ENCODE measurements at regions not wholly inside any gene's neighbourhood (a gene's known extent, or its start where the extent isn't known, plus 50 kb on each side); places are given as distances from the start of the nearest gene placed in this dataset.

DNA sequence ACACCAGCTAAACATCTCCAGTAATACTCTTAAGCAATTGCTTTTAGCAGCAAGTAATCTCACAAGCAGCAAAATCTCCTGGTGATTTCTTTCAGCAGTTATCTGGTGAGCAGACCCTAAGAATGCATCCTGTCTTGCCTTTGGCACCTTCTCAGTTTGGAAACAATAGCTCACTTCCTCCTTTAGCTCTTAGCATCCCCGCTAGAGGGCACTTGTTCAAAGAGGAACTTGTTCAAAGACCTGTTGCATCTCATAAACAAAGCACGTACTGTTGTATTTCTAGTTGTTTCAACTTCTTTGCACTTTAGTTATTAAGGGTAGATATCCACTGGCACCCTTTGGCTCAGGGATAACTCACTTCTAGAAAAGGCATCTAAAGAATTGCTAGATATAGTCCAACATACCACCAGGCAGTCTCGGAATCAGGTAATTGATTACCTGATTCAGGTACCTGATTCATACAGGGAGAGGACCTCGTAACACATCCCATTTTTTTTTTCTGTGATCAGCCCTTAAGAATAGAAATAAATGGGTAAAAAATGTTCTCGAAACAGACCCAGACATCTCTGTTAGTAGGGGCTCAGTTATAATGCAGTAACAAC lies 81.9 kb upstream of the QRFPR start:
- no peaks in the 10 kb centered on the region for H3K79me2 ChIP-seq (ENCODE audit: insufficient read depth, low read length)
- no peaks in the 10 kb centered on the region for H3K36me3 ChIP-seq (ENCODE audit: low read length)
- H3K27ac ChIP-seq (ENCODE audit: low read depth, low read length) = no peak overlapping the region
- H3F3A ChIP-seq (ENCODE audit: insufficient read depth) = no peaks in the 10 kb centered on the region
- no peaks in the 10 kb centered on the region for H4K20me1 ChIP-seq (ENCODE audit: low read depth, low read length)
- no peak overlapping the region for H2AFZ ChIP-seq (ENCODE audit: low read depth, low read length, severe bottlenecking)
- no peak overlapping the region for H3K9ac ChIP-seq (ENCODE audit: low read length)
- no peaks in the 10 kb centered on the region for H3K9me2 ChIP-seq (replicated peaks; ENCODE audit: insufficient read depth, low read length)
- TF ChIP-seq, protein P1, sequence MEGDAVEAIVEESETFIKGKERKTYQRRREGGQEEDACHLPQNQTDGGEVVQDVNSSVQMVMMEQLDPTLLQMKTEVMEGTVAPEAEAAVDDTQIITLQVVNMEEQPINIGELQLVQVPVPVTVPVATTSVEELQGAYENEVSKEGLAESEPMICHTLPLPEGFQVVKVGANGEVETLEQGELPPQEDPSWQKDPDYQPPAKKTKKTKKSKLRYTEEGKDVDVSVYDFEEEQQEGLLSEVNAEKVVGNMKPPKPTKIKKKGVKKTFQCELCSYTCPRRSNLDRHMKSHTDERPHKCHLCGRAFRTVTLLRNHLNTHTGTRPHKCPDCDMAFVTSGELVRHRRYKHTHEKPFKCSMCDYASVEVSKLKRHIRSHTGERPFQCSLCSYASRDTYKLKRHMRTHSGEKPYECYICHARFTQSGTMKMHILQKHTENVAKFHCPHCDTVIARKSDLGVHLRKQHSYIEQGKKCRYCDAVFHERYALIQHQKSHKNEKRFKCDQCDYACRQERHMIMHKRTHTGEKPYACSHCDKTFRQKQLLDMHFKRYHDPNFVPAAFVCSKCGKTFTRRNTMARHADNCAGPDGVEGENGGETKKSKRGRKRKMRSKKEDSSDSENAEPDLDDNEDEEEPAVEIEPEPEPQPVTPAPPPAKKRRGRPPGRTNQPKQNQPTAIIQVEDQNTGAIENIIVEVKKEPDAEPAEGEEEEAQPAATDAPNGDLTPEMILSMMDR (IDR thresholded peaks at IDR 0.05; ENCODE audit: insufficient read depth, low read length, poor library complexity, severe bottlenecking) = peak; percentile 42
- TF ChIP-seq EZH2phosphoT487 (conservative IDR thresholded peaks at IDR 0.05; ENCODE audit: low read length) = no peak
- no peaks in the 10 kb centered on the region for H3K9me3 ChIP-seq (ENCODE audit: insufficient read depth, low read length)
- no peak overlapping the region for H3K4me3 ChIP-seq (ENCODE audit: insufficient read depth, low read length, poor library complexity, severe bottlenecking)
- no peak overlapping the region for H3K4me2 ChIP-seq (ENCODE audit: low read depth, low read length, poor library complexity, severe bottlenecking)
- no peaks in the 10 kb centered on the region for H3K27me3 ChIP-seq (ENCODE audit: low read length)

DNA sequence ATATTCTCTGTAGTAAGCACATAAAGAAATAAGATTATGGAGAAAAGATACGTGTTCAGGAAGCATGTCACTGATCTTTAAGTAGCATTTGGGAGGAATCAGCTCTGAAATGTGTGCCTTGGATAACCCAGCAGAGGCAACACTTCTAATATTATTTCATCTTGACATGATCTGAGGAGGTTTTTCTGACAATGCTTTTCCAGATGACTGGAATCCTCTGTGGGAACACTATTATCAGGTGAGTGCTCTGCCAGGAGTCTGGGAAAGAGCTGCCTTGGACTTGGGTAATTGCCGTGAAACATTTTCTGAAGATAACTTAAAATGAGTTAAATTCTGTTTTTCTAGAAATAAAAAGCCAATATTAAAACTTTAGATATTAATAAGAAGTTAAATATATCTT lies 78.2 kb upstream of the QRFPR start:
- H3K9me2 ChIP-seq (replicated peaks; ENCODE audit: insufficient read depth, low read length) = no peaks in the 10 kb centered on the region
- no peaks in the 10 kb centered on the region for H3K79me2 ChIP-seq (ENCODE audit: insufficient read depth, low read length)
- H3K27me3 ChIP-seq (ENCODE audit: low read length) = no peaks in the 10 kb centered on the region
- H2AFZ ChIP-seq (ENCODE audit: low read depth, low read length, severe bottlenecking) = no peak overlapping the region
- H3K27ac ChIP-seq (ENCODE audit: low read depth, low read length) = no peak overlapping the region
- no peak for TF ChIP-seq EZH2phosphoT487 (conservative IDR thresholded peaks at IDR 0.05; ENCODE audit: low read length)
- TF ChIP-seq, protein P1 (IDR thresholded peaks at IDR 0.05; ENCODE audit: insufficient read depth, low read length, poor library complexity, severe bottlenecking) = no peak
- H4K20me1 ChIP-seq (ENCODE audit: low read depth, low read length) = no peaks in the 10 kb centered on the region
- no peak overlapping the region for H3K4me3 ChIP-seq (ENCODE audit: insufficient read depth, low read length, poor library complexity, severe bottlenecking)
- no peak overlapping the region for H3K4me2 ChIP-seq (ENCODE audit: low read depth, low read length, poor library complexity, severe bottlenecking)
- H3F3A ChIP-seq (ENCODE audit: insufficient read depth) = no peaks in the 10 kb centered on the region
- no peaks in the 10 kb centered on the region for H3K36me3 ChIP-seq (ENCODE audit: low read length)
- H3K9me3 ChIP-seq (ENCODE audit: insufficient read depth, low read length) = no peaks in the 10 kb centered on the region
- no peak overlapping the region for H3K9ac ChIP-seq (ENCODE audit: low read length)

DNA sequence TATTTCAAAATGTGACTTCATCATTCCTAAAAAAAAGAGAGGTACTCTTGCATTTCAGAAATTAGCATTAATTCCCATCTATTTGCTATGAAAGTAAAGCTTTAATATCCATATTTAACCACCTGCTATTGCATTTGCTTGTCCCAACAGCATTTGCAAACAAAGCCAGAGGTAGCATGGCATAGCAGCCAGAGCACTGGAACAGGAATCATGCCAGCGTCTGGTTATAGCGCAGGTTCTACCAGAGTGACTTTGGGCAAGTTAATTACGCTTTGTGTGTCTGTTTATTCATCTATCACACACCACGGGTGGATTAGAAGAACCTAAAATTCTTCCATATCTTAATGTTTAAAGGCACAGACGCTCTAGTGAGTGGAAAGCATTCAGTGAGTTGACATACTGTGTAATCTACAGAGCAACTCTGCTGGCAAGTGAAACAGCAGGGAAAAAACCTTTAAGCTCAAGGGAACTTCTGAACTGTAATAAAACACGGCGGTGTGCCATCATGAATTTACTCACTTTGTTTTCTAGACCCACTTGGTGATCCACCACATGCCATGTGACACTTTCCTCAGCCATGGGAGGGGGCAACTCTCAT lies 76.6 kb upstream of the QRFPR start:
- Histone ChIP-seq H3K4me2 (ENCODE audit: low read depth, low read length, poor library complexity, severe bottlenecking) (no peak overlapping the region), H2AFZ (ENCODE audit: low read depth, low read length, severe bottlenecking) (no peak overlapping the region), H3F3A (ENCODE audit: insufficient read depth) (no peaks in the 10 kb centered on the region), H3K4me3 (ENCODE audit: insufficient read depth, low read length, poor library complexity, severe bottlenecking) (no peak overlapping the region), H3K9me3 (ENCODE audit: insufficient read depth, low read length) (no peaks in the 10 kb centered on the region), H3K27me3 (ENCODE audit: low read length) (no peaks in the 10 kb centered on the region), H4K20me1 (ENCODE audit: low read depth, low read length) (no peaks in the 10 kb centered on the region), H3K9me2 (replicated peaks; ENCODE audit: insufficient read depth, low read length) (no peaks in the 10 kb centered on the region), H3K9ac (ENCODE audit: low read length) (no peak overlapping the region), H3K36me3 (ENCODE audit: low read length) (no peaks in the 10 kb centered on the region), H3K27ac (ENCODE audit: low read depth, low read length) (no peak overlapping the region), H3K79me2 (ENCODE audit: insufficient read depth, low read length) (no peaks in the 10 kb centered on the region)
- no peak for TF ChIP-seq EZH2phosphoT487 (conservative IDR thresholded peaks at IDR 0.05; ENCODE audit: low read length)
- TF ChIP-seq, protein P1 (IDR thresholded peaks at IDR 0.05; ENCODE audit: insufficient read depth, low read length, poor library complexity, severe bottlenecking) = no peak

Data from SU-DHL-6 (cell line).